H1 (cell line): ENCODE measurements at regions not wholly inside any gene's neighbourhood (a gene's known extent, or its start where the extent isn't known, plus 50 kb on each side); places are given as distances from the start of the nearest gene placed in this dataset.

ENCODE experiments used
- CTCF ChIA-PET: fragments of 300-600 bp; sonication (Branson Sonifier 250); formaldehyde crosslinking; loops from one replicate; lab custom pipeline; 2021; ENCODE audit not compliant: partially characterized antibody; lab: Charles Lee
- POLR2A ChIA-PET: fragments of 300-600 bp; sonication (Branson Sonifier 250); formaldehyde crosslinking; loops from one replicate; lab custom pipeline; 2021; ENCODE audit warnings: inconsistent platforms; ENCODE audit not compliant: partially characterized antibody; lab: Charles Lee
- DNase-seq, 2 experiments: peaks; one replicate each; pipeline versions ENCODE4 v3.0.0 to v3.0.0-alpha.2; 2010 to 2022; ENCODE audit warnings: low spot score in 2 of 2, low read depth in 1 of 2, mixed read lengths in 1 of 2
- FAIRE-seq: peaks from 2 replicates; lab custom pipeline; 2011; peaks lifted over from hg19 to GRCh38; lab: Jason Lieb, UNC
- H2AFZ ChIP-seq: 2 replicates; pipeline ENCODE4 v1.8.1; 2012; ENCODE audit warnings: low read length, inconsistent platforms
- H2AK5ac ChIP-seq: 2 replicates; pipeline ENCODE4 v1.6.1; 2013; ENCODE audit warnings: low read depth, low read length
- H2BK120ac ChIP-seq: replicated peaks from 2 replicates; pipeline ENCODE3; 2013; ENCODE audit warnings: low read depth, low read length, inconsistent platforms
- H2BK12ac ChIP-seq: 2 replicates; pipeline ENCODE4 v1.6.1; 2013; ENCODE audit warnings: low read depth, low read length
- H2BK15ac ChIP-seq: 2 replicates; pipeline ENCODE4 v1.6.1; 2013; ENCODE audit warnings: low read length
- H2BK20ac ChIP-seq: 2 replicates; pipeline ENCODE4 v1.6.1; 2013; ENCODE audit warnings: low read length
- H2BK5ac ChIP-seq: 2 replicates; pipeline ENCODE4 v1.6.1; 2013; ENCODE audit warnings: low read depth, low read length
- H3K14ac ChIP-seq: 2 replicates; pipeline ENCODE4 v1.6.1; 2013; ENCODE audit warnings: inconsistent platforms; ENCODE audit not compliant: insufficient read length
- H3K18ac ChIP-seq: 2 replicates; pipeline ENCODE4 v1.6.1; 2013; ENCODE audit warnings: low read length; ENCODE audit errors: extremely low read depth
- H3K23ac ChIP-seq: 2 replicates; pipeline ENCODE4 v1.6.1; 2013; ENCODE audit warnings: inconsistent platforms; ENCODE audit not compliant: insufficient read length
- H3K23me2 ChIP-seq: 2 replicates; pipeline ENCODE4 v1.6.1; 2013; ENCODE audit warnings: low read depth, low read length
- H3K27ac ChIP-seq: 2 replicates; pipeline ENCODE4 v1.6.1; 2011; ENCODE audit warnings: low read depth, low read length, inconsistent platforms
- H3K27me3 ChIP-seq, 4 experiments: replicated peaks in 1 of 4; 1 replicate in 1 of 4; 2 replicates in 3 of 4; pipeline versions ENCODE4 v1.6.1 to v1.8.1; 2011 to 2013; ENCODE audit warnings: low read length in 3 of 4, mild to moderate bottlenecking in 3 of 4, inconsistent platforms in 2 of 4, mixed read lengths in 2 of 4, moderate library complexity in 1 of 4; ENCODE audit not compliant: control insufficient read depth in 3 of 4, insufficient read depth in 3 of 4; ENCODE audit errors: extremely low read depth in 1 of 4
- H3K36me3 ChIP-seq, 4 experiments: 2 replicates each; pipeline versions ENCODE4 v1.6.1 to v1.8.1; 2011 to 2013; ENCODE audit warnings: mild to moderate bottlenecking in 4 of 4, low read length in 3 of 4, moderate library complexity in 2 of 4, control low read depth in 1 of 4, inconsistent platforms in 1 of 4; ENCODE audit not compliant: insufficient read depth in 4 of 4, control insufficient read depth in 2 of 4
- H3K4ac ChIP-seq: replicated peaks from 2 replicates; pipeline ENCODE3; 2013; ENCODE audit warnings: low read length, low read depth, mixed read lengths, inconsistent platforms; ENCODE audit not compliant: insufficient read length
- H3K4me1 ChIP-seq, 4 experiments: replicated peaks in 1 of 4; 1 replicate in 1 of 4; 2 replicates in 3 of 4; pipeline versions ENCODE4 v1.6.1 to v1.8.1; 2011 to 2013; ENCODE audit warnings: low read length in 3 of 4, inconsistent platforms in 2 of 4, mixed read lengths in 1 of 4; ENCODE audit not compliant: insufficient read depth in 4 of 4, control insufficient read depth in 3 of 4
- H3K4me2 ChIP-seq, 2 experiments: 2 replicates each; pipeline versions ENCODE4 v1.6.1 to v1.8.1; 2011 to 2013; ENCODE audit warnings: low read depth in 2 of 2, low read length in 2 of 2, control low read depth in 1 of 2, inconsistent platforms in 1 of 2, mild to moderate bottlenecking in 1 of 2; ENCODE audit not compliant: insufficient read depth in 1 of 2
- H3K4me3 ChIP-seq, 4 experiments: fragments of 200-600, 300-600 bp in 1 of 4; sonication (generic), shearing (Covaris generic), sonication (Bioruptor Twin) in 1 of 4; 2 replicates each; pipeline versions ENCODE4 v1.5.1 to v1.8.1; 2011 to 2016; ENCODE audit warnings: low read length in 4 of 4, low read depth in 3 of 4, control low read depth in 2 of 4, inconsistent platforms in 2 of 4, mild to moderate bottlenecking in 2 of 4, mixed read lengths in 1 of 4, moderate library complexity in 1 of 4; ENCODE audit not compliant: insufficient read depth in 2 of 4; ENCODE audit errors: extremely low read depth in 1 of 4
- H3K56ac ChIP-seq: replicated peaks from 2 replicates; pipeline ENCODE3; 2013; ENCODE audit warnings: low read depth, mild to moderate bottlenecking, mixed read lengths, low read length, inconsistent platforms; ENCODE audit not compliant: insufficient read length
- H3K79me1 ChIP-seq: 2 replicates; pipeline ENCODE4 v1.6.1; 2013; ENCODE audit warnings: low read depth, low read length, control low read depth
- H3K79me2 ChIP-seq, 2 experiments: 2 replicates each; pipeline versions ENCODE4 v1.6.1 to v1.8.1; 2012 to 2013; ENCODE audit warnings: low read length in 2 of 2, mild to moderate bottlenecking in 2 of 2, inconsistent platforms in 1 of 2; ENCODE audit not compliant: insufficient read depth in 2 of 2, control insufficient read depth in 1 of 2
- H3K9ac ChIP-seq, 4 experiments: replicated peaks in 1 of 4; 1 replicate in 1 of 4; 2 replicates in 3 of 4; pipeline versions ENCODE4 v1.6.1 to v1.8.1; 2011 to 2013; ENCODE audit warnings: low read depth in 3 of 4, low read length in 3 of 4, control low read depth in 2 of 4, mild to moderate bottlenecking in 2 of 4, moderate library complexity in 2 of 4, inconsistent platforms in 1 of 4; ENCODE audit errors: extremely low read depth in 1 of 4
- H3K9me3 ChIP-seq, 2 experiments: 2 replicates each; pipeline versions ENCODE4 v1.6.1 to v1.8.1; 2012 to 2013; ENCODE audit warnings: mild to moderate bottlenecking in 2 of 2, moderate library complexity in 2 of 2, control low read depth in 1 of 2, inconsistent platforms in 1 of 2, low read depth in 1 of 2, low read length in 1 of 2, mixed read lengths in 1 of 2; ENCODE audit not compliant: insufficient read depth in 2 of 2
- H4K20me1 ChIP-seq, 2 experiments: replicated peaks in 1 of 2; 2 replicates each; pipeline versions ENCODE3 to v1.8.1; 2011 to 2013; ENCODE audit warnings: inconsistent platforms in 2 of 2, low read length in 2 of 2, mild to moderate bottlenecking in 1 of 2; ENCODE audit not compliant: insufficient read depth in 2 of 2, control insufficient read depth in 1 of 2
- H4K5ac ChIP-seq: 2 replicates; pipeline ENCODE4 v1.6.1; 2013; ENCODE audit warnings: low read length, low read depth, mixed read lengths, inconsistent platforms; ENCODE audit not compliant: insufficient read length
- H4K8ac ChIP-seq: 2 replicates; pipeline ENCODE4 v1.8.0; 2013; ENCODE audit warnings: mild to moderate bottlenecking, moderate library complexity, low read length, inconsistent platforms; ENCODE audit not compliant: insufficient read depth; ENCODE audit errors: extremely low read depth
- H4K91ac ChIP-seq: replicated peaks from 2 replicates; pipeline ENCODE3; 2013; ENCODE audit warnings: low read length, mixed read lengths, inconsistent platforms; ENCODE audit not compliant: insufficient read length
- JUN ChIP-seq: IDR thresholded peaks from 2 replicates; pipeline ENCODE4 v1.6.1; 2011; ENCODE audit warnings: low read depth, mild to moderate bottlenecking, improper control_type of control experiment, low read length
- WGBS, 2 experiments: shearing (Covaris generic) in 1 of 2; methylation state at CpG; one replicate each; pipeline versions ENCODE4 v1.1.6 to v1.1.7; 2013 to 2015; ENCODE audit warnings: low lambda C conversion rate in 2 of 2, mixed read lengths in 2 of 2, inconsistent platforms in 1 of 2, low coverage in 1 of 2, missing lambda C conversion rate in 1 of 2; ENCODE audit not compliant: insufficient replicate concordance in 2 of 2, insufficient coverage in 1 of 2, insufficient read length in 1 of 2; ENCODE audit errors: extremely low coverage in 1 of 2, missing lambda C conversion rate in 1 of 2; 5-methylcytosine and 5-hydroxymethylcytosine counted together

DNA sequence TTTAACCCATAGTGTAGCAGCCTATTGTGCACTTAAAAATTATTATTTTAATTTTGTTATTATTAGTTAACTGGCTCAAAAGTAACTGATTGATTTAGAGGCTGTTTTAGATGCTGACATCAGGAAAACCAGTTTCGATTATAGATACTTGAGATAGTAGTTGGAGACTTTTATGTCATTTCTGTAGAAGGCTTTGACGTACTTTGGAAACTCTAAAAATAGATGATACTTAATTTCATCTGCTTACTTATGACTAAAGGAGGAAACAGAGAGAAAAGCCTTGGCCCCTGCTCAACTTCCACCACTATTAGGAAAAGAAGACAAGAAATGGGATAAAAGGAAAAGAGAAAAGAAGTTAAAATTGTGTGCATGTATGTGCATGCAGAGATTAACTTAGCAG is 219.3 kb upstream of the HMGA2 start:
- Histone ChIP-seq H3K23me2 (no peaks in the 10 kb centered on the region; the same call in 1 of the 2 replicates), H3K4ac (no peak overlapping the region), H3K14ac (no peak overlapping the region), H2BK12ac (no peak overlapping the region), H3K27ac (no peak overlapping the region), H3K4me1 (peaks cover 0 to 6% (median 2%) of the 10 kb centered on the region in 4 experiments; a peak in 2 of 7 replicates), H3K79me1 (no peaks in the 10 kb centered on the region), H2BK120ac (no peak overlapping the region), H4K20me1 (no peaks in the 10 kb centered on the region), H3K27me3 (no peaks in the 10 kb centered on the region), H3K4me3 (no peak overlapping the region), H3K36me3 (no peaks in the 10 kb centered on the region), H2BK15ac (no peak overlapping the region), H4K5ac (no peak overlapping the region), H4K8ac (no peak overlapping the region), H2BK5ac (no peak overlapping the region), H2AFZ (no peak overlapping the region), H3K18ac (no peak overlapping the region), H3K4me2 (no peak overlapping the region), H3K9me3 (no peaks in the 10 kb centered on the region), H3K9ac (no peak overlapping the region), H4K91ac (no peak overlapping the region), H2AK5ac (no peak overlapping the region), H3K23ac (no peak overlapping the region), H3K79me2 (no peaks in the 10 kb centered on the region), H3K56ac (no peak overlapping the region), H2BK20ac (no peak overlapping the region)
- no peak for FAIRE-seq
- ChIA-PET CTCF (no interaction called here), POLR2A (no interaction called here)
- no peak for DNase-seq
- 93% methylated on average over 2 of the region's 2 CpGs; no CpG with 5 or more reads in 1 of the 2 experiments for WGBS, 2 experiments
- TF ChIP-seq JUN, result no peak
